AG04449 (cell line): ENCODE measurements at regions not wholly inside any gene's neighbourhood (a gene's known extent, or its start where the extent isn't known, plus 50 kb on each side); places are given as distances from the start of the nearest gene placed in this dataset.

Experiments used
- CTCF ChIA-PET: fragments of 350-600 bp; formaldehyde crosslinking; extraction: SDS; loops from one replicate; lab custom pipeline; 2021; ENCODE audit warnings: antibody characterized with exemption; lab: Yijun Ruan, JAX
- POLR2A ChIA-PET: fragments of 400-600, 350-600 bp; formaldehyde crosslinking; extraction: SDS; loops from one replicate; lab custom pipeline; 2020; ENCODE audit warnings: antibody characterized with exemption, inconsistent platforms; lab: Yijun Ruan, JAX
- DNase-seq: peaks from one replicate; pipeline ENCODE4 v3.0.0-alpha.2; 2010; ENCODE audit warnings: low read depth, low spot score
- H3K4me3 ChIP-seq: 2 replicates; pipeline ENCODE4 v1.5.1; 2011; ENCODE audit warnings: low read depth, mild to moderate bottlenecking, control low read depth, low read length
- CTCF ChIP-seq: IDR thresholded peaks from one replicate; pipeline ENCODE4 v1.5.1; 2011; ENCODE audit warnings: mild to moderate bottlenecking, moderate library complexity, low read length, control low read depth, inconsistent platforms; ENCODE audit not compliant: insufficient read depth; ENCODE audit errors: missing control alignments

DNA sequence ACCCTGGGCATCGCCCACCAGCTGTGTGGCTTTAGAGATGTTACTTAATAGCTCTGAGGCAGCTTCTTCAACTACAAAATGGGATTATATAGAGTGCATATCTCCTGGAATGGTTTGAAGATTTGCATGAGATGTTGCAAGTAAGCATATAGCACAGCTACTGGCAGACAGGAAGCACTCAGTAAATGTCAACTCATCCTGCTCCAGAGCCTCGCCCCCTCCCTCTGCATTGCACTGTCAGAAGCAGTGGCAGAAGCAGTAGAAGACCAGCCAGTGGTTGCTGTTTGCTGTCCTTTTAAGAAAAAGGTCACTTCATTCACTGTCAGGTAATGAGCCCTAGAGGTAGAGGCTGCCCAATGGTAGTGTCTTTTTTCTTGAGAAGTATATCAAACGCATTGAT lies 180.0 kb upstream of the GHITM start:
- no peak for TF ChIP-seq CTCF
- no peak overlapping the region for H3K4me3 ChIP-seq
- no peak for DNase-seq
- CTCF ChIA-PET, result no interaction called here
- POLR2A ChIA-PET, result no interaction called here

DNA sequence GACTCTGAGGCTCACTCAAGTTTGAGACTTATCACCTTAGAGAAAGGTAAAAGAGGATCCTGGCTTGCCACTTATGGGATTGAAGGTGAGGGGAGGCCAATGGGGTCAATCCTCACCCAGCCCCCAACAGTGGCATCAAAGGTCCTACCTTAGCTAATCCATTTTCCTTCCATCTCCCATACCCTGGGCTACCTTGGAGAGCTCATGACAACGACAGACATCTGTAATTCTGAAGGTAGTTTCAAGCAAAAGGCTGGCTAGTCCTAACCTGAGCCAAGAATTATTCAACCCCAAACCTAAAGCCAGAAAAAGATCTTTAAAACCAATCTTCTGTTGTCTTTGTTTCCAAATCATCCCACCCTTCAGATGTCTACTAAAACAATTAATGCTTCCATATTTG lies 179.2 kb upstream of the GHITM start:
- CTCF ChIA-PET, result no interaction called here
- TF ChIP-seq CTCF, result no peak
- POLR2A ChIA-PET, result no interaction called here
- no peak for DNase-seq
- H3K4me3 ChIP-seq, result no peak overlapping the region

- TF ChIP-seq CTCF, result no peak
- CTCF ChIA-PET, result no interaction called here
- POLR2A ChIA-PET, result no interaction called here
- no peak overlapping the region for H3K4me3 ChIP-seq
- DNase-seq, result no peak
These were observed 177.7 kb upstream of the GHITM start for GRCh38 chr10:83961620-83962019.

GRCh38 chr10:83963446-83963845 lies 175.9 kb upstream of the GHITM start:
- ChIA-PET CTCF (no interaction called here), POLR2A (no interaction called here)
- no peak for TF ChIP-seq CTCF
- DNase-seq, result no peak
- no peak overlapping the region for H3K4me3 ChIP-seq

DNA sequence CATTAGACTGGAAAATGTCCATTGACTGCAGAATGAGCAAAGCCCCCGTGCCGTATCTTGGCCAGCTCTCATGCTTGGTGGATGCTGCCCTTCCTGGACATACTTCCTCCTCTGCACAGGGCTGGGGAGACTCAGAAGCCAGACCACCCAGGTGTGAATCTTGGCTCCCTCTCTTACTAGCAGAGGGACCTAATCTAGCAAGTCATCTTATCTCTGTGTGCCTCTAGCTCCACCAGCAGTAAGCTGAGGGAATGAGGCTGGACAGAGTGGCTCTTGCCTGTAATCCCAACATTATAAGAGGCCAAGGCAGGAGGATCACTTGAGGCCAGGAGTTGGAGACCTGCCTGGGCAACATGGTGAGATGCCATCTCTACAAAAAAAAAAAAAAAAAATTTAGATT lies 173.8 kb upstream of the GHITM start:
- H3K4me3 ChIP-seq, result no peak overlapping the region
- no peak for DNase-seq
- POLR2A ChIA-PET, result no interaction called here
- TF ChIP-seq CTCF, result no peak
- CTCF ChIA-PET, result no interaction called here

GRCh38 chr10:83968052-83968451 lies 171.3 kb upstream of the GHITM start:
- ChIA-PET CTCF (no interaction called here), POLR2A (no interaction called here)
- no peak for TF ChIP-seq CTCF

More at GRCh38 chr10:83968052-83968451, 171.3 kb upstream of the GHITM start:
- no peak overlapping the region for H3K4me3 ChIP-seq
- DNase-seq, result no peak
